ENCODE measurements at regions not wholly inside any gene's neighbourhood (a gene's known extent, or its start where the extent isn't known, plus 50 kb on each side); places are given as distances from the start of the nearest gene placed in this dataset.

- Histone ChIP-seq H3K36me3 (ENCODE audit: control insufficient read depth in 2 of 2, insufficient read depth in 2 of 2, low read length in 1 of 2) (no peaks in the 10 kb centered on the region), H3K79me2 (ENCODE audit: control insufficient read depth, insufficient read depth, low read length) (no peaks in the 10 kb centered on the region), H4K20me1 (ENCODE audit: control insufficient read depth, insufficient read depth) (no peaks in the 10 kb centered on the region), H3K4me3 (no peak overlapping the region), H3K4me2 (ENCODE audit: control insufficient read depth, insufficient read depth) (no peak overlapping the region), H3K27ac (ENCODE audit: control insufficient read depth, insufficient read depth) (no peak overlapping the region), H3K4me1 (ENCODE audit: control insufficient read depth, insufficient read depth, low read length) (no peaks in the 10 kb centered on the region), H3K9me3 (replicated peaks; ENCODE audit: control insufficient read depth, insufficient read depth, low read length) (no peaks in the 10 kb centered on the region; the same call in 2 of the 3 replicates), H3K27me3 (replicated peaks in 1 of 2; ENCODE audit: control insufficient read depth in 2 of 2, insufficient read depth in 2 of 2, low read length in 1 of 2) (no peaks in the 10 kb centered on the region; a peak in 1 of 4 replicates), H2AFZ (ENCODE audit: control insufficient read depth, low read depth, low read length) (no peak overlapping the region), H3K9ac (ENCODE audit: control insufficient read depth, insufficient read depth, low read length) (no peak overlapping the region)
- WGBS (ENCODE audit: insufficient coverage, insufficient replicate concordance, low lambda C conversion rate, missing lambda C conversion rate), result 77% methylated on average over 8 of the region's 8 CpGs
- ChIA-PET POLR2A (interaction anchor here (1.2 kb wide), 1 partner anchor 30 kb away, joined by 5 read pairs; no protein-coding TSS in a partner anchor), SMC1A (ENCODE audit: uncharacterized antibody, unreplicated experiment) (interaction anchor here (0.7 to 1.3 kb wide), 4 partner anchors 14 to 31 kb away, joined by 3 to 6 read pairs (median 4); no protein-coding TSS in a partner anchor), CTCF (interaction anchor here (0.5 to 0.6 kb wide), 2 partner anchors 10 to 234 kb away, joined by 3 read pairs; no protein-coding TSS in a partner anchor), RAD21 (ENCODE audit: unreplicated experiment) (interaction anchor here (0.5 to 1.1 kb wide), 4 partner anchors 31 to 1711 kb away, joined by 3 read pairs; no protein-coding TSS in a partner anchor)
- no peak for ATAC-seq
- FAIRE-seq, result no peak
- in situ Hi-C loops (cut with MboI) (no loop called here), intact Hi-C loops (cut with micrococcal nuclease; ENCODE audit: unreplicated experiment) (no loop called here)
- DNase-seq (ENCODE audit: low read depth, low spot score), result no peak
- no TSS peak for BruUV-seq (replicated peaks)
- no peak for TF ChIP-seq KAT2A (conservative IDR thresholded peaks at IDR 0.05; ENCODE audit: control insufficient read depth, low read depth, low read length)
- no peak for TF ChIP-seq GABPA (IDR thresholded peaks at IDR 0.05; ENCODE audit: low read depth)
- no peak for TF ChIP-seq STAT1 (conservative IDR thresholded peaks at IDR 0.05)
- TF ChIP-seq, protein P1, sequence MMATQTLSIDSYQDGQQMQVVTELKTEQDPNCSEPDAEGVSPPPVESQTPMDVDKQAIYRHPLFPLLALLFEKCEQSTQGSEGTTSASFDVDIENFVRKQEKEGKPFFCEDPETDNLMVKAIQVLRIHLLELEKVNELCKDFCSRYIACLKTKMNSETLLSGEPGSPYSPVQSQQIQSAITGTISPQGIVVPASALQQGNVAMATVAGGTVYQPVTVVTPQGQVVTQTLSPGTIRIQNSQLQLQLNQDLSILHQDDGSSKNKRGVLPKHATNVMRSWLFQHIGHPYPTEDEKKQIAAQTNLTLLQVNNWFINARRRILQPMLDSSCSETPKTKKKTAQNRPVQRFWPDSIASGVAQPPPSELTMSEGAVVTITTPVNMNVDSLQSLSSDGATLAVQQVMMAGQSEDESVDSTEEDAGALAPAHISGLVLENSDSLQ (IDR thresholded peaks at IDR 0.05), result no peak
- no peak for TF ChIP-seq SMC3 (IDR thresholded peaks at IDR 0.05; ENCODE audit: borderline replicate concordance, low read length)
- no peak for TF ChIP-seq NFYA (IDR thresholded peaks at IDR 0.05; ENCODE audit: borderline replicate concordance, low read depth, low read length)
- no peak for TF ChIP-seq NFXL1 (IDR thresholded peaks at IDR 0.05; ENCODE audit: borderline replicate concordance)
- TF ChIP-seq, protein P2, sequence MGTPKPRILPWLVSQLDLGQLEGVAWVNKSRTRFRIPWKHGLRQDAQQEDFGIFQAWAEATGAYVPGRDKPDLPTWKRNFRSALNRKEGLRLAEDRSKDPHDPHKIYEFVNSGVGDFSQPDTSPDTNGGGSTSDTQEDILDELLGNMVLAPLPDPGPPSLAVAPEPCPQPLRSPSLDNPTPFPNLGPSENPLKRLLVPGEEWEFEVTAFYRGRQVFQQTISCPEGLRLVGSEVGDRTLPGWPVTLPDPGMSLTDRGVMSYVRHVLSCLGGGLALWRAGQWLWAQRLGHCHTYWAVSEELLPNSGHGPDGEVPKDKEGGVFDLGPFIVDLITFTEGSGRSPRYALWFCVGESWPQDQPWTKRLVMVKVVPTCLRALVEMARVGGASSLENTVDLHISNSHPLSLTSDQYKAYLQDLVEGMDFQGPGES (IDR thresholded peaks at IDR 0.05), result no peak
- TF ChIP-seq PAX5 (IDR thresholded peaks at IDR 0.05; ENCODE audit: borderline replicate concordance, low read depth, low read length), result no peak
- TF ChIP-seq CEBPB (IDR thresholded peaks at IDR 0.05; ENCODE audit: borderline replicate concordance in 1 of 2, low read depth in 2 of 2, low read length in 2 of 2), result no peak
- TF ChIP-seq LARP7 (IDR thresholded peaks at IDR 0.05), result no peak
- TF ChIP-seq NR2C1 (IDR thresholded peaks at IDR 0.05), result no peak
- TF ChIP-seq, protein P3, sequence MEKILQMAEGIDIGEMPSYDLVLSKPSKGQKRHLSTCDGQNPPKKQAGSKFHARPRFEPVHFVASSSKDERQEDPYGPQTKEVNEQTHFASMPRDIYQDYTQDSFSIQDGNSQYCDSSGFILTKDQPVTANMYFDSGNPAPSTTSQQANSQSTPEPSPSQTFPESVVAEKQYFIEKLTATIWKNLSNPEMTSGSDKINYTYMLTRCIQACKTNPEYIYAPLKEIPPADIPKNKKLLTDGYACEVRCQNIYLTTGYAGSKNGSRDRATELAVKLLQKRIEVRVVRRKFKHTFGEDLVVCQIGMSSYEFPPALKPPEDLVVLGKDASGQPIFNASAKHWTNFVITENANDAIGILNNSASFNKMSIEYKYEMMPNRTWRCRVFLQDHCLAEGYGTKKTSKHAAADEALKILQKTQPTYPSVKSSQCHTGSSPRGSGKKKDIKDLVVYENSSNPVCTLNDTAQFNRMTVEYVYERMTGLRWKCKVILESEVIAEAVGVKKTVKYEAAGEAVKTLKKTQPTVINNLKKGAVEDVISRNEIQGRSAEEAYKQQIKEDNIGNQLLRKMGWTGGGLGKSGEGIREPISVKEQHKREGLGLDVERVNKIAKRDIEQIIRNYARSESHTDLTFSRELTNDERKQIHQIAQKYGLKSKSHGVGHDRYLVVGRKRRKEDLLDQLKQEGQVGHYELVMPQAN (conservative IDR thresholded peaks at IDR 0.05), result no peak
- TF ChIP-seq BCLAF1 (IDR thresholded peaks at IDR 0.05), result no peak
- no peak for TF ChIP-seq IRF4 (IDR thresholded peaks at IDR 0.05; ENCODE audit: low read depth, low read length)
These were observed 156.1 kb downstream of the MRPL14 start for GRCh38 chr6:43970913-43971775.
